Central memory CD8-positive, alpha-beta T cell (primary cell): ENCODE measurements at regions not wholly inside any gene's neighbourhood (a gene's known extent, or its start where the extent isn't known, plus 50 kb on each side); places are given as distances from the start of the nearest gene placed in this dataset.
"Not testable (repeated sequence)": the region's sequence is repeated elsewhere in the genome, so short reads cannot be mapped to it uniquely, and the experiment has no call there.

Experiments
- ATAC-seq: fragments of 150-1000 bp; cut with Tn5 transposase; replicated peaks from 2 replicates; pipeline ENCODE4 v1.10.0; 2022; ENCODE audit warnings: mild to moderate bottlenecking, moderate FRiP score, moderate number of reproducible peaks; ENCODE audit not compliant: poor library complexity, severe bottlenecking; ENCODE audit errors: extremely low read depth
- DNase-seq, 2 donors: peaks; one replicate each; pipeline ENCODE4 v3.0.0; 2021; ENCODE audit warnings: low spot score in 2 of 2
- H3K27ac Mint-ChIP-seq: one replicate; pipeline ENCODE4 v1.8.0; 2022; ENCODE audit warnings: low read depth, mild to moderate bottlenecking, moderate library complexity, mixed read lengths
- H3K27me3 Mint-ChIP-seq: one replicate; pipeline ENCODE4 v1.8.0; 2022; ENCODE audit warnings: mixed read lengths
- H3K36me3 Mint-ChIP-seq: one replicate; pipeline ENCODE4 v1.8.0; 2022; ENCODE audit warnings: mild to moderate bottlenecking, moderate library complexity, mixed read lengths; ENCODE audit not compliant: insufficient read depth
- H3K4me1 Mint-ChIP-seq: one replicate; pipeline ENCODE4 v1.8.0; 2022; ENCODE audit warnings: mixed read lengths
- H3K4me3 Mint-ChIP-seq: one replicate; pipeline ENCODE4 v1.8.0; 2022; ENCODE audit warnings: mild to moderate bottlenecking, moderate library complexity, mixed read lengths
- H3K9me3 Mint-ChIP-seq: one replicate; pipeline ENCODE4 v1.8.0; 2022; ENCODE audit warnings: mixed read lengths

DNA sequence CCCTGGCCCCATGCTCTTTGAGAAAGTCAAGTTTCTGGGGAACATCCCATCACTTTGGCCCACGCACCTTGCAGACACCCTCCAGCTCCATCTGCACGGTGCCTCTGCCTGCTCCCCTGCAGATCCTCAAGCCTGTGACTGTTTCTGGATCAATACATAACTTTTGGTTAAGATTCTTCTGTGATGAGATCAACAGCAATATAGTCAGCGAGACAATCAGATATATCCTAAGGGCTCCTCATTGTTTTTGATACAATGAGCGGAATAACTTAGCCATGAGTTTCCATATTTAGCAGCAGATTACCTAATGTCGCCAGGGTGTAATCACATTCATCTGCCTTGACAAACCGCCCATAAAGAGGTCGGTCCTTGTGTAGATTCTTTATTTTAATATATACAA lies 109.3 kb upstream of the MTHFD1L start:
- Mint-ChIP-seq H3K9me3 (no peaks in the 10 kb centered on the region), H3K4me3 (no peak overlapping the region), H3K27me3 (no peaks in the 10 kb centered on the region), H3K36me3 (peaks cover 5% of the 10 kb centered on the region), H3K27ac (no peak overlapping the region), H3K4me1 (no peaks in the 10 kb centered on the region)
- DNase-seq (no peak), ATAC-seq (no peak)

DNA sequence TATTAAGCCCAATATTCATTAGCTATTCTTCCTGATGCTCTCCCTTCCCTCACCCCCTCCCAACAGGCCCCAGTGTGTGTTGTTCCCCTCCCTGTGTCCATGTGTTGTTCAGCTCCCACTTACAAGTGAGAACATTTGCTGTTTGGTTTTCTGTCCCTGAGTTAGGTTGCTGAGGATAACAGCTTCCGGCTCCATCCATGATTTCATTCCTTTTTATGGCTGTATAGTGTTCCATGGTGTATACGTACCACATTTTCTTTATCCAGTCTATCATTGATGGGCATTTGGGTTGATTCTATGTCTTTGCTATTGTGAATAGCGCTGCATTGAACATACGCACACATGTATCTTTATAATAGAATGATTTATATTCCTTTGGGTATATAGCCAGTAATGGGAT lies 107.7 kb upstream of the MTHFD1L start:
- H3K4me3 Mint-ChIP-seq, DNase-seq, ATAC-seq, H3K4me1 Mint-ChIP-seq, H3K27me3 Mint-ChIP-seq, H3K9me3 Mint-ChIP-seq, H3K36me3 Mint-ChIP-seq, H3K27ac Mint-ChIP-seq: not testable (repeated sequence)

- DNase-seq, result no peak
- H3K4me3 Mint-ChIP-seq, result no peak overlapping the region
- H3K9me3 Mint-ChIP-seq, result no peaks in the 10 kb centered on the region
- peaks cover 3% of the 10 kb centered on the region for H3K36me3 Mint-ChIP-seq
- H3K4me1 Mint-ChIP-seq, result no peaks in the 10 kb centered on the region
- no peak for ATAC-seq
- H3K27me3 Mint-ChIP-seq, result no peaks in the 10 kb centered on the region
- H3K27ac Mint-ChIP-seq, result no peak overlapping the region
Measured at GRCh38 chr6:150759483-150759882, 106.0 kb upstream of the MTHFD1L start.

DNA sequence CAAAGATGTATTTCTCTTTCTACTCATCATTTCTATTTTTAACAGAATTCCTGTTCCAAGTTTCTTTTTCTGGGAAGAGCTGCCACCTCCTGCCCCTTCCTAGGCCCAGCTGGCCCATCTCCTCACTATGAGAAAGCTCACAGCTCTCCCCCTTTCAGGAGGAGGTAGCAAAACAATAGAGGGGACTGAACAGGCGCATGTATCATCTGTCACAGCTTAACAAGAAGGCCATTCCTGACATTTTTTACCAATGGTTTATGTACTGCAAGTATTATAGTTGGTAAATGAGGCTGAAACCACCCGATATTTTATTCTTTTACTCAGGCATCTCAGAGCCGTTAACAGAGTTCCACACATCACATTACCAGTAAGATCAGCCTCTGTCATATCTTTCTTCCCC lies 103.7 kb upstream of the MTHFD1L start:
- Mint-ChIP-seq H3K27ac (no peak overlapping the region), H3K4me1 (no peaks in the 10 kb centered on the region), H3K9me3 (no peaks in the 10 kb centered on the region), H3K36me3 (peaks cover 3% of the 10 kb centered on the region), H3K27me3 (no peaks in the 10 kb centered on the region), H3K4me3 (no peak overlapping the region)
- ATAC-seq (no peak), DNase-seq (no peak)

GRCh38 chr6:150764334-150765066 lies 101.0 kb upstream of the MTHFD1L start:
- DNase-seq (no peak), ATAC-seq (no peak)
- Mint-ChIP-seq H3K36me3 (peaks cover 3% of the 10 kb centered on the region), H3K9me3 (no peaks in the 10 kb centered on the region), H3K4me1 (no peaks in the 10 kb centered on the region), H3K27me3 (no peaks in the 10 kb centered on the region), H3K27ac (no peak overlapping the region), H3K4me3 (no peak overlapping the region)

DNA sequence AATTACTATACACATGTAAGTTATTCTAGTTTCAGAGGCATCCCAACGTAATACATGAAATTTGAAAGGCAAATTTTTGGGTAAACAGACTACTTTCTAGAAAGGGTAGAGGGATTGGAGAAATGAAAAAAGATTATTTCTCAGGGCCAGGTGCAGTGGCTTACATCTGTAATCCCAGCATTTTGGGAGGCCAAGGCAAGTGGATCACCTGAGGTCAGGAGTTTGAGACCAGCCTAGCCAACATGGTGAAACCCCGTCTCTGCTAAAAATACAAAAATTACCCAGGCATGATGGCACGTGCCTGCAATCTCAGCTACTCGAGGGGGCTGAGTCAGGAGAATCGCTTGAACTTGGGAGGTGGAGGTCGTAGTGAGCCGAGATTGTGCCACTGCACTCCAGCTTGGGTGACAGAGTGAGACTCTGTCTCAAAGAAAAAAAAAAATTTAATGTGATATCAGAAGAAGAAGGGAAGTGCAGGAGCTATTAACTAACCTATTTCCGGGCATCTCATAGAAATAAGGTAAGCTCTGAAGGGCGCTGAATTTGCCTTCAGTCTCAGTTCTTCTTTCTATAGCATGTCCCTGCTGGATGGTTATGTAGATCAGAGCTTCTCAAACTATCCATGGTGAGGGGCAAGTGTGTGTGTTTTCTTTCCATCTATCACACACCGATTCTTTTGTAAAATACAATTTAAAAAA lies 100.3 kb upstream of the MTHFD1L start:
- no peaks in the 10 kb centered on the region for H3K9me3 Mint-ChIP-seq
- DNase-seq, result no peak

DNA sequence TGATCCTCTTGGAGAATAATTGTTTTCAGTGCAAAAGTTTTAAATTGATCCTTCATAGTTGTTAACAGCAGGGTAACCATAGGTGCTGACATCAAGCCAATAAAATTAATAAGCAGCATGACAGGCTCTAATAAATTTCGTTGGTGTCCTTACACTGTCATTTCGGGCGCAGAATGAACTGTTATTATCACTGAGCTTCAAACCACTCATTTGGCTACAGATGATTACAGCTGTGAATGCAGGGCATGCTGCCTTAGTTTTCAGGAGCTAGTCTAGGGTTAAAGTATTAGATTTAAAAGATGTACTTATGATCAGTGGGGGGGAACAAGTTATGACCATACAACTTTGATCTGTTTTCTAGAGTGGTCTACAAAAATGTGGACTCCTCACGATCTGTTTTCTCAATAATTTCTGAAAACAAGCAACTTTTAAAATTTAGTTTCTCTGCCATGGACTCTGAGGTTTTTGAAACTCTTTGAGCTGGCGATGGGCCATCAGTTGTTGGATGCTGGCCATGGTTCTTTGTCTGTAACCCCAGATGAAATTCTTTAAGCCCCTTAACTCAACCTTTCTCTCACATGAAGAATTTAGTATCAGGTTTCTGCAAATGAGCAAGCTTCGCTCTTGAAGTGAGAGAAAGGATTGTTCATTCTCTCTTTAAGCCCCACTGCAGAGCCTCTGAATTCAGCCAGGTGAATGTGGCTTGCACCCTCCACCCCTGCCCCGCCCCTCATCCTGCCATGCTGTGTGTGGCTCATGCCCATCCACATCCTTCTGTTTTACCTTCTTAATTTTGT lies 99.1 kb upstream of the MTHFD1L start:
- ATAC-seq (no peak), DNase-seq (no peak)

More for the DNA sequence above, 100.3 kb upstream of the MTHFD1L start:
- no peak for ATAC-seq
- H3K27me3 Mint-ChIP-seq, result no peaks in the 10 kb centered on the region
- peak overlapping the region; percentile 35 for H3K27ac Mint-ChIP-seq
- no peak overlapping the region for H3K4me3 Mint-ChIP-seq
- peaks cover 3% of the 10 kb centered on the region for H3K36me3 Mint-ChIP-seq
- H3K4me1 Mint-ChIP-seq, result no peaks in the 10 kb centered on the region

GRCh38 chr6:150767161-150767560 lies 98.3 kb upstream of the MTHFD1L start:
- no peaks in the 10 kb centered on the region for H3K9me3 Mint-ChIP-seq
- DNase-seq (no peak), ATAC-seq (no peak)
- H3K36me3 Mint-ChIP-seq, result peaks cover 3% of the 10 kb centered on the region
- no peaks in the 10 kb centered on the region for H3K27me3 Mint-ChIP-seq
- H3K4me1 Mint-ChIP-seq, result no peaks in the 10 kb centered on the region
- H3K27ac Mint-ChIP-seq, result no peak overlapping the region
- H3K4me3 Mint-ChIP-seq, result no peak overlapping the region

More for the DNA sequence above, 99.1 kb upstream of the MTHFD1L start:
- H3K4me3 Mint-ChIP-seq, result no peak overlapping the region
- no peak overlapping the region for H3K27ac Mint-ChIP-seq
- H3K4me1 Mint-ChIP-seq, result no peaks in the 10 kb centered on the region
- no peaks in the 10 kb centered on the region for H3K27me3 Mint-ChIP-seq
- no peaks in the 10 kb centered on the region for H3K9me3 Mint-ChIP-seq
- H3K36me3 Mint-ChIP-seq, result peaks cover 3% of the 10 kb centered on the region

DNA sequence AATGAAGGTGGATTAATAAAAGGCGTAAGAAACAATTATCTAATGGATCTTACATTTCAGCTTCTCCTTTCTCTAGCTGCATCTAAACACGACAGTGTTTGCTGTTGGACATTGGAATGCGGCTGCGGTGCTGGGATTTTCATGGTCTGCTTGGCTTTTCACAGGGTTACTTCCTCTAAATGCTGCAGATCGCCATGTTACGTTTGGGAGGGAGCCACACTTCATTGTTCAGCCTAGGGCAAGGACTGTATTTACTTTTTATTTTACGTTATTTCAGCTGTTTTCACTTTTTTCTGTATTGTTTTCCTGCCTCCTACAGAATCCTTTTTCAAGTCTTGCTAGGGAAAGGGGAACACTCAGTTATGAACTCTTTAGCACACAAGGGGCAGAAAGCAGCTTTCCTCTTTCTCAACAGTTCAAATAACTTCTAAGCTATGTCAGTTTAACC lies 97.9 kb upstream of the MTHFD1L start:
- Mint-ChIP-seq H3K27ac (no peak overlapping the region), H3K4me1 (no peaks in the 10 kb centered on the region), H3K9me3 (no peaks in the 10 kb centered on the region), H3K27me3 (no peaks in the 10 kb centered on the region), H3K4me3 (no peak overlapping the region), H3K36me3 (peaks cover 4% of the 10 kb centered on the region)
- DNase-seq, result no peak
- ATAC-seq, result no peak

DNA sequence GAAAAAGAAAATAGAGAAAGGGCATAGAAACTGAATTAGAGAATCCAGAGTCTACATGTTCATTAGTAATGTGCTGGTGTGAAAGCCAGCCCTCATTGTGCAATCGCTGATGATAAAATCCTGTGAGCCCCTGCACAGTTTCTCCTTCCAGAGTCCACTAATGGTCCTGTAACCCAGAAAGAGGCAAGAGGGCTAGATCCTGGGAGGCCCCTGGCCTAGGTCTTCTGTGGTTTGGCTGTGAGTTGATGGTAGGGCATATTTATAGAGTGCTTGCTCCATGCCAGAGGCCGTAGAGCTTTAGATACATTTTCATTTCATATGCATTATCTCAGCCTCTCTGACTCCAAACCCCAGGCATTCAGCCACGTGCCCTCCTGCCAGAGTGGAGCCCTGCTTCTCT lies 94.9 kb upstream of the MTHFD1L start:
- Mint-ChIP-seq H3K4me3 (no peak overlapping the region), H3K36me3 (peaks cover 5% of the 10 kb centered on the region), H3K27me3 (no peaks in the 10 kb centered on the region), H3K27ac (no peak overlapping the region), H3K4me1 (no peaks in the 10 kb centered on the region), H3K9me3 (peaks cover 9% of the 10 kb centered on the region)
- ATAC-seq, result no peak
- no peak for DNase-seq

GRCh38 chr6:150773969-150774368 lies 91.5 kb upstream of the MTHFD1L start:
- no peak overlapping the region for H3K27ac Mint-ChIP-seq
- peaks cover 9% of the 10 kb centered on the region for H3K9me3 Mint-ChIP-seq
- DNase-seq (no peak), ATAC-seq (no peak)
- no peaks in the 10 kb centered on the region for H3K4me1 Mint-ChIP-seq
- H3K4me3 Mint-ChIP-seq, result no peak overlapping the region
- H3K27me3 Mint-ChIP-seq, result no peaks in the 10 kb centered on the region
- H3K36me3 Mint-ChIP-seq, result peaks cover 5% of the 10 kb centered on the region

DNA sequence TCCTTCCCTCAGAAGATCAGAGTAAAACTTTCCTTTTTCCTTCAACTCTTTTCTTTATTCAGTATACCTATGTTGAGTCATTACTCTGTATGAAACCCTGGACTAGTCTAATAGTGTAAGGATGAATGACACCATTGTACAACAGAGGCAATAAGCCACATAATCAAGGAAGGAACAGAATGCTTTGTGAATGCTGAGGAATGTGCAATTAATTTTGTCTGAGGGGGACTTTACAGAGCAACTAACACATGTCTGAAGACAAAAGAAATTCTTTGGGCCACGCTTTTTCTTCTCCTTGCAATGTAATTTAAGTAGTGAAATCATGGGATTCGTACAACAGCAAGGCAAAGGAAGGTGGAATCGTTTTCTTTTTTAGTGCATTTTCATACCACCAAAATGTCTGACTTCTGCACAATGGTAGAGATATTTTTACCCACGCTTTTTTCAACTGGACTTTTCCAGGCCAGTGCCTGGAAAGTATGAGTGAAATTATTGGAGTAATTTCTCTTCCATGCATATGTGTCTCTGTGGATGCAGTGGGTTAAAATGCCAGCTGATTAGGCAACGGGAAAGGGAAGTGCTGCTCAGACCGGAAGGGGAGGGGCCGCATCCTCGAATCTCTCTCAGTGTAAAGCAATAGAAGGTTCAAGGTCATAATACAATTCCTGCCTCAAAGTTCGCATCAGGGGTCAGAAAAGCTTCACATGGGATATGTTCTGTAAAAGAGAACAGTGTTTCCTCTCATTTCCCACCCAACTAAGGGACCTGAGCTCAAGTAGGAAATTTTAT lies 89.9 kb upstream of the MTHFD1L start:
- no peak for ATAC-seq
- Mint-ChIP-seq H3K4me3 (no peak overlapping the region), H3K4me1 (no peaks in the 10 kb centered on the region), H3K27ac (no peak overlapping the region), H3K36me3 (peaks cover 2% of the 10 kb centered on the region), H3K9me3 (peaks cover 9% of the 10 kb centered on the region), H3K27me3 (no peaks in the 10 kb centered on the region)
- DNase-seq, result no peak
